GM12873 (cell line): ENCODE measurements at regions not wholly inside any gene's neighbourhood (a gene's known extent, or its start where the extent isn't known, plus 50 kb on each side); places are given as distances from the start of the nearest gene placed in this dataset.

ENCODE experiments used
- CTCF ChIP-seq: IDR thresholded peaks from 2 replicates; pipeline ENCODE4 v1.5.1; 2012; ENCODE audit warnings: low read depth, mild to moderate bottlenecking, moderate library complexity, low read length, control low read depth; ENCODE audit not compliant: insufficient read depth; ENCODE audit errors: missing control alignments

DNA sequence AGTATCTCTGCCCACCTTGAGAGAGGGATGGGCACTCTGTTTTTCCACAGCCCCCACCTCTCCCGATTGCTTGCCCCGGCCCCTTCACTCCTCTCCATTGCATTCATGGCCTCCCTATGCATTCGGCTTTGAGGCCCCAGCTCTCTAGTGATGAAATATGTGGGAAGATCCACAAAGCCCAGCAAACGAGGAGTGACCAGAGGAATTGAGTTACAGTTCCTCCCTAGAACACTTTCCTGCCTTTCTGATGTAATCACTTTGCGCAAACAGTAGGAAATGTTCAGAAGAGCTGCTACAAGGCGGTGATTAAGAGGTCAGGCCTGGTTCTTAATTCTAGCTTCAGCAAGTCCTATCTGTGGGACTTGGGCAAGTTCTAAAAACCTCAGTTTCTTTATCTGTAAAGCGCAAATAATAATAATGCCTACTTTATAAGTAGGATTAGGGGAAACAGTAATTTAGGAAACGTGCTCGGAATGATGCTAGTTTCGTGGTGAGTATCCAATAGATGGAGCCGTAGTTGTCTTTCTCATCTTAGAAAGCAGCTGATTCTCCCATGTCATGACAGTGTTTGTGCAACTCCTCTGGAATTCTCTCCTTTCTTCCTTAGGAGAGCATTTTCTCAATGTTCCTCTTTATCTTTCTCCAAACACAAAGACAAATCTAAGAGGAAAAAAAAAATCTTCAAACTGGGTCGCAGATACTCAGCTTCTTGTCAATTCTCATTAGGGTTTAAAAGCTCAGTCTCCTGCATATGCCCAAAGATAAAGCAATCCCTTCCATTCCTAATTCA, 99.5 kb upstream of the MSX2 start:
- no peak for TF ChIP-seq CTCF

DNA sequence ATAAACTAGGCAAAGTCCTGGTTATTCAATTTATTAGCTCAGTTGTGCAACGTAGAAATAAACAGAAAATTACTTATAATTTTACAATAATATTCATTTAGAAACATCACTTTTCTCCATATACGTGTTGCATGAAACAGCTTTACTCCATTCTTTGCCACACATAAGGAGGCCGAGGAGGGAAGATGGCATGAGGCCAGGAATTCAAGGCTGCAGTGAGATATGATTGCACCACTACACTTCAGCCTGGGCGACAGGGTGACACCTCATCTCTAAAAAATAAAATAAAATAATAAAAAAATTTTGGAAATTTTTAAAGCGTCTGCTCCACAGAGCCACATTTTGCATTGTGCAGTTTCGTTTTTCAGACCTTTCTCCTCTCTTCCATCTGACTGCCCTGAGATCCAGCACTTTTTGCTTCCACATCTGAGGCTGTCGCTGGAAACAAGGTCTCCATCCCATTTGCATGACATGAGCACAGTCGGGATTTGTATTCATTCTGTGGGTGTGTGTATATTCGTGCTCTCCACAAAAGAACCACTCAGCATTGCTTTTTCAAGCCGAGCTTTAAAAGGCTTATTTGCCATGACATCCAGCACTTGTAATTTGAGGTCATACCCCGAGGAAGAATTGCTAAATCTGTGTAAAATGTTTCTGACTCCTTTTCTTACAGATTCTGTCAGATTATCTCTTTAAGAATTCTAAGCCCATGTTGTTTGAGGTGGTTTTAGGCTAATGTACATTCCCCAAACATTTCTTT, 98.6 kb upstream of the MSX2 start:
- TF ChIP-seq CTCF: no peak

DNA sequence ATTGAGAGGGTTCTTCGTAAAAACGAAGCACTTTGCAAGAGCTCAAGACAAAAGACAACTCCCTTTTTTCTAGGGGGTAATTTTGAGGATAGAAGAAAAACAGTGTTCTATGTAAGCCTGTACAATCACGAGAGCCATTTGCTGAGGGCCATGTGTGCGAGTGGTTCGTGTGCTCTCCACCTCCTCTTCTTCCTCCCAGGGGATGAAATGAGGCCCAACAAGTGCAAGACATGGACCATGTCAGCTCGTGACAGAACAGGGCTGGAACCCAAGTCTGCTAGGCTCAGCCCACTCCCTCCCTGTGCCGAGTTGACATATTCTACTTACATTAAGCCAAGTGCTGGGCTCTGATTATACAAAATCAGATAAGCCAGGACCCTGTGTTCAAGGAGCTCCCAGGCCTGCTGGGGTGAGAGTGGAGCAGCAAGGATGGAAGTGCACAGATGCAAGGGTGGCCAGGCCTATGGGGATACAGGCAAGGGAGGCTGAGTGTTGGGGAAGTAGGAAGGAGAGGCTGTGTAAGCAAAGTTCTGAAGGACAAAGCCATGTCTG, 97.9 kb upstream of the MSX2 start:
- TF ChIP-seq CTCF: no peak

- TF ChIP-seq CTCF: no peak
These were observed 88.3 kb upstream of the MSX2 start for GRCh38 chr5:174636094-174636493.

DNA sequence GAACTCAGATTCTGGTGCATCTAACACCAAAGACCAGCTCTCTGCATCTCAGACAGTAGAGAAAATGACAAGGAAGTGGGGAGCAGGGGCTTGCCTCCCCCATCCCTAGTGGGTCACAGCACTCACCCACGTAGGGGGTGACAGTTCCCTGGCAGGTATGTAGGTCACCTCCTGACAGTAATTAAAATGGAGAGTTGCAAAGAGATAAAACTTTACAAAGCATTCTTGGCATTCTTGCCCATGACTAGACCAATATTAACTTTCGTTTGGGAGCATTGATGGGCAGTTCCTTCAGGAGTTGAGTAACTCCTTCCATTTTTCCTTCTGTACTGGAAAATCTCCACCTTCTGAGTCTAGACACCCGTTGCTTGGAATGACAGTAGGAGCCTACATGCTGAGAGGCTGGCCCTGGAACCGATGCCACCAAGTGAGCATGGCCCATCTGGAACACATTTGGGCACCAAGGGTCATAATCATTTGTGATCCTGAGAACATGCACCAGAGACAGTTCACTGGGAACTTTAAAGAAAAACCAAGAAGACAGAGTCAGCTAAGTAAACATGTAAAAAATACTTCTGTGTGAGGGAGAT, 81.5 kb upstream of the MSX2 start:
- no peak for TF ChIP-seq CTCF

GRCh38 chr5:174644436-174644835, 79.9 kb upstream of the MSX2 start:
- no peak for TF ChIP-seq CTCF

DNA sequence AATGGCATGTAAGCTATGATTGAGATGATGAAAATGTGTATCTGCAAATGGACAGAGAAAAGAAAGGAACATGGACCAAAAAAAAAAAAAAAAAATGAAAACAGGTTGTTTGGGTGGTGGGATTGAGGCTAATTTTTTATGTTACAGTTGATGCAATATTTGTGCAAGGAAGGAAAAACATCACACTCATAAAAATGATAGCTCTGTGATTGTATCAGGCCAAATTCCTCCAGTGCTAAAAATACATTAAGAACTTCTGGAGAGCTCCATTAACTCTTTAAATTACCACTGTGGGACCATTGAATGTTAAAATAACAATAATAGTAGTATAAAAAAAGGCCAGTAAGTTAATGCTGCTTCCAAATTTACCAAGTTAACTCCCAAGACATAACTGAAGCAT, 79.5 kb upstream of the MSX2 start:
- no peak for TF ChIP-seq CTCF
